Endothelial cell of umbilical vein (primary cell): ENCODE measurements at regions not wholly inside any gene's neighbourhood (a gene's known extent, or its start where the extent isn't known, plus 50 kb on each side); places are given as distances from the start of the nearest gene placed in this dataset.

Source experiments
- BruUV-seq: library from RNA; stranded (reverse); fragments of 400-500 nt; replicated peaks from 2 replicates; lab custom pipeline; 2021; lab: Mats Ljungman, UMichigan
- CTCF ChIA-PET: fragments of 300-600, 350-600 bp; sonication (Branson Sonifier 250); formaldehyde crosslinking; loops from one replicate; lab custom pipeline; 2021; ENCODE audit warnings: antibody characterized with exemption, inconsistent platforms; lab: Charles Lee
- POLR2A ChIA-PET: fragments of 300-600, 350-600 bp; sonication (Branson Sonifier 250); formaldehyde crosslinking; loops from one replicate; lab custom pipeline; 2021; ENCODE audit warnings: antibody characterized with exemption, inconsistent platforms; lab: Charles Lee
- DNase-seq: peaks from one replicate; pipeline ENCODE4 v3.0.0-alpha.2; 2011; ENCODE audit warnings: low read depth, low spot score
- FAIRE-seq: peaks from 2 replicates; lab custom pipeline; 2011; peaks lifted over from hg19 to GRCh38; lab: Jason Lieb, UNC
- H2AFZ ChIP-seq: 2 replicates; pipeline ENCODE4 v1.6.0; 2012; ENCODE audit warnings: low read depth, low read length, control low read depth, inconsistent platforms
- H3K27ac ChIP-seq: 2 replicates; pipeline ENCODE4 v1.5.1; 2011; ENCODE audit warnings: low read depth, mild to moderate bottlenecking, control low read depth, low read length, moderate library complexity; ENCODE audit not compliant: insufficient read depth
- H3K27me3 ChIP-seq, 2 experiments: 2 replicates each; pipeline versions ENCODE4 v1.6.0 to v1.6.1; 2011; ENCODE audit warnings: low read length in 2 of 2, mixed read lengths in 1 of 2; ENCODE audit not compliant: control insufficient read depth in 2 of 2, insufficient read depth in 2 of 2
- H3K36me3 ChIP-seq, 2 experiments: 2 replicates in 1 of 2; 3 replicates in 1 of 2; pipeline ENCODE4 v1.5.1; 2011; ENCODE audit warnings: low read length in 2 of 2, mild to moderate bottlenecking in 1 of 2, moderate library complexity in 1 of 2; ENCODE audit not compliant: control insufficient read depth in 2 of 2, insufficient read depth in 2 of 2; ENCODE audit errors: extremely low read depth in 1 of 2
- H3K4me1 ChIP-seq: 3 replicates; pipeline ENCODE4 v1.5.1; 2011; ENCODE audit warnings: mild to moderate bottlenecking, low read length; ENCODE audit not compliant: control insufficient read depth, insufficient read depth; ENCODE audit errors: extremely low read depth
- H3K4me2 ChIP-seq: 2 replicates; pipeline ENCODE4 v1.6.1; 2011; ENCODE audit warnings: low read length, control low read depth, mixed read lengths; ENCODE audit not compliant: insufficient read depth
- H3K4me3 ChIP-seq, 3 experiments: fragments of 200-600 bp in 1 of 3; sonication (generic), shearing (Covaris generic) in 1 of 3; replicated peaks in 1 of 3; 2 replicates each; pipeline ENCODE4 v1.5.1; 2011 to 2016; ENCODE audit warnings: control low read depth in 3 of 3, low read length in 3 of 3, mild to moderate bottlenecking in 2 of 3, inconsistent platforms in 1 of 3, low read depth in 1 of 3, moderate library complexity in 1 of 3; ENCODE audit not compliant: insufficient read depth in 1 of 3
- H3K79me2 ChIP-seq: 2 replicates; pipeline ENCODE4 v1.6.0; 2012; ENCODE audit warnings: low read length, inconsistent platforms; ENCODE audit not compliant: control insufficient read depth, insufficient read depth
- H3K9ac ChIP-seq: replicated peaks from 2 replicates; pipeline ENCODE3; 2011; ENCODE audit warnings: low read length, control low read depth; ENCODE audit not compliant: insufficient read depth; ENCODE audit errors: extremely low read depth
- H3K9me1 ChIP-seq: replicated peaks from 3 replicates; pipeline ENCODE4 v1.6.0; 2011; ENCODE audit warnings: mild to moderate bottlenecking, low read length; ENCODE audit not compliant: control insufficient read depth, insufficient read depth; ENCODE audit errors: extremely low read depth
- H3K9me3 ChIP-seq: replicated peaks from 2 replicates; pipeline ENCODE4 v1.5.1; 2012; ENCODE audit warnings: low read length, inconsistent platforms; ENCODE audit not compliant: control insufficient read depth, insufficient read depth
- H4K20me1 ChIP-seq: replicated peaks from 2 replicates; pipeline ENCODE3; 2011; ENCODE audit warnings: mild to moderate bottlenecking, low read length; ENCODE audit not compliant: control insufficient read depth, insufficient read depth; ENCODE audit errors: extremely low read depth
- EZH2 ChIP-seq: IDR thresholded peaks from 2 replicates; pipeline ENCODE4 v1.6.1; 2012; ENCODE audit warnings: borderline replicate concordance, low read depth, mild to moderate bottlenecking, moderate library complexity, low read length, inconsistent platforms; ENCODE audit not compliant: severe bottlenecking
- FOS ChIP-seq: IDR thresholded peaks from 2 replicates; pipeline ENCODE4 v1.6.1; 2011; ENCODE audit warnings: mild to moderate bottlenecking, low read length, moderate library complexity, borderline replicate concordance; ENCODE audit not compliant: insufficient read depth
- GATA2 ChIP-seq: IDR thresholded peaks from 2 replicates; pipeline ENCODE4 v1.7.0; 2011; ENCODE audit warnings: low read depth, mild to moderate bottlenecking, moderate library complexity, mixed read lengths, low read length; ENCODE audit not compliant: insufficient read length, insufficient read depth
- JUN ChIP-seq: IDR thresholded peaks from 2 replicates; pipeline ENCODE4 v1.6.1; 2011; ENCODE audit warnings: borderline replicate concordance, low read depth; ENCODE audit not compliant: insufficient read length, insufficient read depth
- MYC ChIP-seq: IDR thresholded peaks from one replicate; pipeline ENCODE4 v1.6.1; 2011; ENCODE audit warnings: mild to moderate bottlenecking, low read depth, low read length
- POLR2A ChIP-seq: IDR thresholded peaks from 2 replicates; pipeline ENCODE4 v1.6.1; 2012; ENCODE audit warnings: low read depth, mild to moderate bottlenecking, control low read depth, low read length
- POLR2AphosphoS5 ChIP-seq: IDR thresholded peaks from 2 replicates; pipeline ENCODE4 v1.6.1; 2012; ENCODE audit warnings: low read depth, mild to moderate bottlenecking, control low read depth, low read length, moderate library complexity; ENCODE audit not compliant: insufficient read depth
- dilution Hi-C: fragments of 300-500 bp; cut with MboI; formaldehyde crosslinking; loops from one replicate; pipeline ENCODE4 v1.15.0; 2019; ENCODE audit warnings: low sequenced_read_pairs; ENCODE audit not compliant: extremely low pct_ligation_motif_present
- intact Hi-C: fragments of 100-400 bp; cut with micrococcal nuclease; formaldehyde crosslinking; loops from one replicate; pipeline ENCODE4 v1.10.0; 2022
- TF ChIP-seq, protein P1 (sequence below), 2 donors: IDR thresholded peaks; 1 replicate in 1 of 2; 2 replicates in 1 of 2; pipeline ENCODE4 v1.5.1; 2011; ENCODE audit warnings: low read length in 2 of 2, mild to moderate bottlenecking in 2 of 2, moderate library complexity in 2 of 2, control low read depth in 1 of 2, inconsistent platforms in 1 of 2, low read depth in 1 of 2; ENCODE audit not compliant: insufficient read depth in 1 of 2; ENCODE audit errors: extremely low read depth in 1 of 2
- TF ChIP-seq, protein P2 (sequence below): IDR thresholded peaks from 2 replicates; pipeline ENCODE4 v1.6.1; 2011; ENCODE audit not compliant: insufficient read depth, insufficient read length

DNA sequence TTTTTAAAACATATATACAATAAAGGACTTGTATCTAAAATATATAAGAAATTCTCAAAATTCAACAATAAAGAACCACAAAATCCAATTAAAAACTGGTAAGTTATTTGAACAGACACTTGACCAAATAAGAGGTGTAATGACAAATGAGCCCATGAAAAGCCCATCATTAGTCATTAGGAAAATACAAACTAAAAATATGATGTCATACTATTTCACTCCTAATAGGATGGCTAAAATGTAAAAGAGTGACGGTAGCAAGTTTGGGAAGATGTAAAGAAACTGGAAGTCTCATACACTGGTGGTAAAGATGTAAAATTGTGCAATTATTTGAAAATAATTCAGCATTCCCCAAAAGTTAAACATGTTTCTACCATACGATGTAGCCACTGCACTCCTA lies 1095.3 kb upstream of the CDH8 start:
- intact Hi-C loops (no loop called here), dilution Hi-C loops (no loop called here)
- Histone ChIP-seq H3K27ac (no peak overlapping the region), H3K4me1 (no peaks in the 10 kb centered on the region), H3K36me3 (no peaks in the 10 kb centered on the region), H4K20me1 (no peaks in the 10 kb centered on the region), H3K4me2 (no peak overlapping the region), H3K27me3 (no peaks in the 10 kb centered on the region), H3K9me1 (no peaks in the 10 kb centered on the region), H2AFZ (no peak overlapping the region), H3K9me3 (peaks cover 3% of the 10 kb centered on the region), H3K4me3 (no peak overlapping the region), H3K9ac (no peak overlapping the region), H3K79me2 (no peaks in the 10 kb centered on the region)
- TF ChIP-seq EZH2, result no peak
- no peak for TF ChIP-seq POLR2AphosphoS5
- TF ChIP-seq JUN, result no peak
- no peak for TF ChIP-seq POLR2A
- no peak for TF ChIP-seq GATA2
- no peak for TF ChIP-seq MYC
- TF ChIP-seq, protein P1, sequence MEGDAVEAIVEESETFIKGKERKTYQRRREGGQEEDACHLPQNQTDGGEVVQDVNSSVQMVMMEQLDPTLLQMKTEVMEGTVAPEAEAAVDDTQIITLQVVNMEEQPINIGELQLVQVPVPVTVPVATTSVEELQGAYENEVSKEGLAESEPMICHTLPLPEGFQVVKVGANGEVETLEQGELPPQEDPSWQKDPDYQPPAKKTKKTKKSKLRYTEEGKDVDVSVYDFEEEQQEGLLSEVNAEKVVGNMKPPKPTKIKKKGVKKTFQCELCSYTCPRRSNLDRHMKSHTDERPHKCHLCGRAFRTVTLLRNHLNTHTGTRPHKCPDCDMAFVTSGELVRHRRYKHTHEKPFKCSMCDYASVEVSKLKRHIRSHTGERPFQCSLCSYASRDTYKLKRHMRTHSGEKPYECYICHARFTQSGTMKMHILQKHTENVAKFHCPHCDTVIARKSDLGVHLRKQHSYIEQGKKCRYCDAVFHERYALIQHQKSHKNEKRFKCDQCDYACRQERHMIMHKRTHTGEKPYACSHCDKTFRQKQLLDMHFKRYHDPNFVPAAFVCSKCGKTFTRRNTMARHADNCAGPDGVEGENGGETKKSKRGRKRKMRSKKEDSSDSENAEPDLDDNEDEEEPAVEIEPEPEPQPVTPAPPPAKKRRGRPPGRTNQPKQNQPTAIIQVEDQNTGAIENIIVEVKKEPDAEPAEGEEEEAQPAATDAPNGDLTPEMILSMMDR (IDR thresholded peaks at IDR 0.05; ENCODE audit: extremely low read depth in 1 of 2, insufficient read depth in 1 of 2, low read depth in 1 of 2, low read length in 2 of 2), result no peak
- no peak for TF ChIP-seq FOS
- TF ChIP-seq, protein P2, sequence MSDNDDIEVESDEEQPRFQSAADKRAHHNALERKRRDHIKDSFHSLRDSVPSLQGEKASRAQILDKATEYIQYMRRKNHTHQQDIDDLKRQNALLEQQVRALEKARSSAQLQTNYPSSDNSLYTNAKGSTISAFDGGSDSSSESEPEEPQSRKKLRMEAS, result no peak
- BruUV-seq, result no TSS peak
- FAIRE-seq (no peak), DNase-seq (no peak)
- CTCF ChIA-PET, result no interaction called here
- POLR2A ChIA-PET, result no interaction called here
